ENCODE measurements at regions not wholly inside any gene's neighbourhood (a gene's known extent, or its start where the extent isn't known, plus 50 kb on each side); places are given as distances from the start of the nearest gene placed in this dataset.

DNA sequence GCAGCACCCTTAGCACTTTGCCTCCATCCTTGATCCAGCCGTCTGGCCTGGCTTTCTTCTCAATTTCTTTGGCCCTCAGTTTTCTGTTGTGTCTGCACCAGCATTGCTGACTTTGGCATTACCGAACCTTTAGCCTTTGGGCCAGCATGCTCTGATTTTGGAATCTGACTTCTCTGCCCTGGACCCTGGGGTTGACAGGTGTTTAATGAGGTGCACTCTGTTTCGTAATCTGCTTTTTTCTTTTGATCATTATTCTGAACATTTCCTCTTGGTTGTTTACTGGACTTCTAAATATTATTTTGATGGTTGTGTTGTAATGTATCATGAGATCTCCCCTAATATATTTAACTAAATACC is 71.5 kb upstream of the ENPP6 start:
- no peak for TF ChIP-seq EP300 (IDR thresholded peaks at IDR 0.05)
- TF ChIP-seq, protein P1, sequence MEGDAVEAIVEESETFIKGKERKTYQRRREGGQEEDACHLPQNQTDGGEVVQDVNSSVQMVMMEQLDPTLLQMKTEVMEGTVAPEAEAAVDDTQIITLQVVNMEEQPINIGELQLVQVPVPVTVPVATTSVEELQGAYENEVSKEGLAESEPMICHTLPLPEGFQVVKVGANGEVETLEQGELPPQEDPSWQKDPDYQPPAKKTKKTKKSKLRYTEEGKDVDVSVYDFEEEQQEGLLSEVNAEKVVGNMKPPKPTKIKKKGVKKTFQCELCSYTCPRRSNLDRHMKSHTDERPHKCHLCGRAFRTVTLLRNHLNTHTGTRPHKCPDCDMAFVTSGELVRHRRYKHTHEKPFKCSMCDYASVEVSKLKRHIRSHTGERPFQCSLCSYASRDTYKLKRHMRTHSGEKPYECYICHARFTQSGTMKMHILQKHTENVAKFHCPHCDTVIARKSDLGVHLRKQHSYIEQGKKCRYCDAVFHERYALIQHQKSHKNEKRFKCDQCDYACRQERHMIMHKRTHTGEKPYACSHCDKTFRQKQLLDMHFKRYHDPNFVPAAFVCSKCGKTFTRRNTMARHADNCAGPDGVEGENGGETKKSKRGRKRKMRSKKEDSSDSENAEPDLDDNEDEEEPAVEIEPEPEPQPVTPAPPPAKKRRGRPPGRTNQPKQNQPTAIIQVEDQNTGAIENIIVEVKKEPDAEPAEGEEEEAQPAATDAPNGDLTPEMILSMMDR (IDR thresholded peaks at IDR 0.05), result no peak
- TF ChIP-seq POLR2A (IDR thresholded peaks at IDR 0.05), result no peak
- no peak for TF ChIP-seq POLR2AphosphoS5 (IDR thresholded peaks at IDR 0.05)
